HepG2 (cell line): ENCODE measurements at regions not wholly inside any gene's neighbourhood (a gene's known extent, or its start where the extent isn't known, plus 50 kb on each side); places are given as distances from the start of the nearest gene placed in this dataset.

Experiments used
- ATAC-seq: fragments of 200-7000 bp; cut with Tn5 transposase; 3 replicates; pipeline ENCODE4 v1.9.1; 2020; ENCODE audit warnings: mild to moderate bottlenecking, moderate library complexity
- BruUV-seq: library from RNA; stranded (reverse); fragments of 400-500 nt; replicated peaks from 2 replicates; lab custom pipeline; 2021; lab: Mats Ljungman, UMichigan
- CTCF ChIA-PET: fragments of 300-600 bp; formaldehyde crosslinking; extraction: SDS; loops from one replicate; lab custom pipeline; 2021; ENCODE audit warnings: low total read pairs, inconsistent platforms, low intra/inter-chr PET ratio; lab: Yijun Ruan, JAX
- POLR2A ChIA-PET: fragments of 350-600 bp; sonication (Branson Sonifier 250); formaldehyde crosslinking; loops from one replicate; lab custom pipeline; 2020; ENCODE audit warnings: antibody characterized with exemption, inconsistent platforms; lab: Yijun Ruan, JAX
- DNase-seq: peaks from one replicate; pipeline ENCODE4 v3.0.0-alpha.2; 2015; ENCODE audit warnings: low spot score
- FAIRE-seq: peaks from 3 replicates; lab custom pipeline; 2011; peaks lifted over from hg19 to GRCh38; lab: Jason Lieb, UNC
- H2AFZ ChIP-seq: one replicate; pipeline ENCODE4 v1.6.1; 2011; ENCODE audit warnings: low read length, inconsistent platforms
- H3K27ac ChIP-seq: fragments of 300-600 bp; 3 replicates; pipeline ENCODE4 v1.8.0; 2011; ENCODE audit warnings: mixed run types, mild to moderate bottlenecking, mixed read lengths, low read length, inconsistent platforms; ENCODE audit not compliant: insufficient read depth; ENCODE audit errors: extremely low read length
- H3K27me3 ChIP-seq, 2 experiments: fragments of 200-600 bp in 1 of 2; 2 replicates in 1 of 2; 3 replicates in 1 of 2; pipeline versions ENCODE4 v1.6.0 to v1.8.0; 2011; ENCODE audit warnings: low read length in 2 of 2, mild to moderate bottlenecking in 2 of 2, moderate library complexity in 2 of 2, inconsistent platforms in 1 of 2; ENCODE audit not compliant: insufficient read depth in 2 of 2, control insufficient read depth in 1 of 2
- H3K36me3 ChIP-seq, 2 experiments: fragments of 200-600 bp in 1 of 2; replicated peaks in 1 of 2; 2 replicates in 1 of 2; 3 replicates in 1 of 2; pipeline versions ENCODE4 v1.5.1 to v1.8.0; 2011; ENCODE audit warnings: low read length in 2 of 2, inconsistent platforms in 1 of 2; ENCODE audit not compliant: insufficient read depth in 2 of 2, control insufficient read depth in 1 of 2
- H3K4me1 ChIP-seq: 2 replicates; pipeline ENCODE4 v1.5.1; 2012; ENCODE audit warnings: low read length, inconsistent platforms; ENCODE audit not compliant: insufficient read depth
- H3K4me2 ChIP-seq: 2 replicates; pipeline ENCODE4 v1.6.0; 2011; ENCODE audit warnings: low read depth, low read length, inconsistent platforms
- H3K4me3 ChIP-seq, 3 experiments: fragments of 200-600 bp in 1 of 3; sonication (generic), shearing (Covaris generic) in 1 of 3; replicated peaks in 1 of 3; 2 replicates each; pipeline ENCODE4 v1.5.1; 2011 to 2016; ENCODE audit warnings: low read length in 3 of 3, inconsistent platforms in 2 of 3, low read depth in 2 of 3, mild to moderate bottlenecking in 2 of 3, control low read depth in 1 of 3, mixed read lengths in 1 of 3; ENCODE audit not compliant: insufficient read depth in 1 of 3
- H3K79me2 ChIP-seq: one replicate; pipeline ENCODE4 v1.6.1; 2011; ENCODE audit warnings: low read length, inconsistent platforms; ENCODE audit not compliant: insufficient read depth
- H3K9ac ChIP-seq: 2 replicates; pipeline ENCODE4 v1.6.0; 2011; ENCODE audit warnings: mild to moderate bottlenecking, low read depth, low read length, inconsistent platforms; ENCODE audit not compliant: insufficient read depth
- H3K9me3 ChIP-seq: 2 replicates; pipeline ENCODE4 v1.5.1; 2012; ENCODE audit warnings: mild to moderate bottlenecking, low read length
- H4K20me1 ChIP-seq: 2 replicates; pipeline ENCODE4 v1.6.0; 2011; ENCODE audit warnings: inconsistent platforms, mild to moderate bottlenecking, low read length, moderate library complexity; ENCODE audit not compliant: insufficient read depth
- AFF4 ChIP-seq: sonication (generic); formaldehyde crosslinking; IDR thresholded peaks from 2 replicates; pipeline ENCODE4 v1.4.0; 2020; ENCODE audit warnings: missing genetic modification reagents
- EP300 ChIP-seq, 3 experiments: sonication (generic) in 1 of 3; formaldehyde crosslinking in 1 of 3; IDR thresholded peaks; 2 replicates each; pipeline versions ENCODE4 v1.5.1 to v1.6.1; 2011 to 2020; ENCODE audit warnings: low read depth in 2 of 3, low read length in 2 of 3, borderline replicate concordance in 1 of 3, improper control_type of control experiment in 1 of 3, mild to moderate bottlenecking in 1 of 3, missing genetic modification reagents in 1 of 3, moderate library complexity in 1 of 3
- IKZF4 ChIP-seq: sonication (generic); formaldehyde crosslinking; IDR thresholded peaks from 2 replicates; pipeline ENCODE4 v1.5.1; 2020; ENCODE audit warnings: borderline replicate concordance, mild to moderate bottlenecking, low read depth, missing genetic modification reagents; ENCODE audit errors: not compliant biosample characterization
- PCBP1 ChIP-seq: fragments of 200-400 bp; formaldehyde crosslinking; IDR thresholded peaks from 2 replicates; pipeline ENCODE4 v1.6.1; 2017; ENCODE audit warnings: mild to moderate bottlenecking, low read depth, low read length, borderline replicate concordance
- PCBP2 ChIP-seq: fragments of 200-400 bp; formaldehyde crosslinking; optimal IDR thresholded peaks from 2 replicates; pipeline ENCODE3; 2018; ENCODE audit warnings: low read length, low read depth; ENCODE audit not compliant: poor library complexity, severe bottlenecking
- SCMH1 ChIP-seq: sonication (generic); formaldehyde crosslinking; IDR thresholded peaks from 2 replicates; pipeline ENCODE4 v1.9.0; 2021; ENCODE audit warnings: missing genetic modification reagents, mild to moderate bottlenecking, borderline replicate concordance
- TCF12 ChIP-seq, 2 experiments: fragments of 450-650 bp in 1 of 2; sonication (generic) in 1 of 2; formaldehyde crosslinking in 1 of 2; IDR thresholded peaks; 2 replicates each; pipeline versions ENCODE4 v1.6.1 to v1.8.0; 2017 to 2022; ENCODE audit warnings: antibody characterized with exemption in 1 of 2, mild to moderate bottlenecking in 1 of 2, missing genetic modification reagents in 1 of 2, moderate library complexity in 1 of 2
- THYN1 ChIP-seq: sonication (generic); formaldehyde crosslinking; IDR thresholded peaks from 2 replicates; pipeline ENCODE4 v1.8.1; 2023; ENCODE audit warnings: low read depth, mild to moderate bottlenecking, moderate library complexity, missing genetic modification reagents, borderline replicate concordance
- ZNF235 ChIP-seq: sonication (generic); formaldehyde crosslinking; IDR thresholded peaks from 2 replicates; pipeline ENCODE4 v1.8.1; 2023; ENCODE audit warnings: mild to moderate bottlenecking, missing genetic modification reagents, borderline replicate concordance
- ZNF451 ChIP-seq: sonication (generic); formaldehyde crosslinking; IDR thresholded peaks from 2 replicates; pipeline ENCODE4 v1.5.0; 2020; ENCODE audit warnings: mild to moderate bottlenecking, missing genetic modification reagents
- ZNF580 ChIP-seq: IDR thresholded peaks from 2 replicates; pipeline ENCODE4 v1.6.1; 2016; ENCODE audit warnings: low read depth, borderline replicate concordance
- WGBS: methylation state at CpG from one replicate; pipeline ENCODE4 v1.1.6; 2017; ENCODE audit warnings: low lambda C conversion rate; 5-methylcytosine and 5-hydroxymethylcytosine counted together
- in situ Hi-C: cut with HindIII; loops from 2 replicates; pipeline ENCODE4 v1.10.0; 2017; ENCODE audit warnings: low pct_unique_long_range_greater_than_20kb; ENCODE audit not compliant: extremely low pct_ligation_motif_present
- intact Hi-C: fragments of 100-400 bp; cut with micrococcal nuclease; formaldehyde crosslinking; loops from one replicate; pipeline ENCODE4 v1.10.0; 2022; ENCODE audit not compliant: unreplicated experiment
- TF ChIP-seq, protein P1 (sequence below): sonication (generic); formaldehyde crosslinking; conservative IDR thresholded peaks from 2 replicates; pipeline ENCODE4 v1.8.0; 2022; ENCODE audit warnings: missing genetic modification reagents

GRCh38 chr3:13238687-13239466, 165.6 kb upstream of the IQSEC1 start:
- FAIRE-seq: no peak

DNA sequence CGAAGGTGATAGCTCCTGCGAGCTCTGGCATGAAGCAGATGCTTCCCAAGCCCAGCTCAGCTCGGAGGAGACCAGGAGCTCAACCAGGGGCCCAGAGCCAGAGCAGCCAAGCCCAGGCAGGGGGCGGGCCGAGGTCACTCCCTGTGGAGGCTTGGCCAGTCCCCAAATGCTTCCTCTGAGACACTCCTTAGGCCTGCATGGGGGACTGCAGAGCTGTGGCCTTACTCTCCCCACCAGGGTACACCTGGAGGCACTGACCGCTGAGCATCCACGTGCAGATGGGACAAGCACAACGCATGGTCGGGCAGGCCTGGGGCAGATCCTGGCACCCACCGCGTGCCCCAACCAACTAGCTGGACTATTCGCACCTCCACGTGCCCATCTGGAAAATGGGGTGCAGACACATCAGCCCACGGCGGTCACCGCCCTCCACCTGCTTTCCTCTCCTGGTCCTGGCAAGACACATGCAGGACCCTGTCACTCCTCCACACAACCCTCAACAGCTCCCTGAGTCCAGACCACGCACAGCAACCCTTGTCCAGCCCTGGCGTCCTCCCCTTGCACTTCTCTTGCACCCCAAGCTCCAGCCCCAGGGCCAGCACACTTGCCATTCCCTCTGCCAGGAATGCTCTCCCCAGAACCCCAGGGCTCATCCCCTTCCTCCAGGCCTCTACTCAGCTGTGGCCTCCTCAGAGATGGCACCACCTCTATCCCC, 164.7 kb upstream of the IQSEC1 start:
- Histone ChIP-seq H4K20me1 (0 out of 2 replicates have a peak, but pooled peaks cover 4% of the 10 kb centered on the region), H2AFZ (no peak overlapping the region), H3K27me3 (no peaks in the 10 kb centered on the region), H3K4me2 (no peak overlapping the region), H3K4me3 (no peak overlapping the region), H3K9ac (no peak overlapping the region), H3K79me2 (no peaks in the 10 kb centered on the region), H3K9me3 (no peaks in the 10 kb centered on the region), H3K36me3 (peaks cover 4 to 61% of the 10 kb centered on the region in 2 experiments), H3K4me1 (peaks cover 12% of the 10 kb centered on the region; the same call in 1 of the 2 replicates), H3K27ac (no peak overlapping the region)
- BruUV-seq: no TSS peak
- no peak for FAIRE-seq
- 96% methylated on average over 7 of the region's 18 CpGs for WGBS
- DNase-seq: no peak
- intact Hi-C loops (no loop called here), in situ Hi-C loops (no loop called here)
- POLR2A ChIA-PET: no interaction called here
- ATAC-seq: no peak
- CTCF ChIA-PET: no interaction called here
- TF ChIP-seq PCBP1: no peak
- no peak for TF ChIP-seq AFF4 (CRISPR knock-in tag)
- no peak for TF ChIP-seq PCBP2
- TF ChIP-seq, protein P1, sequence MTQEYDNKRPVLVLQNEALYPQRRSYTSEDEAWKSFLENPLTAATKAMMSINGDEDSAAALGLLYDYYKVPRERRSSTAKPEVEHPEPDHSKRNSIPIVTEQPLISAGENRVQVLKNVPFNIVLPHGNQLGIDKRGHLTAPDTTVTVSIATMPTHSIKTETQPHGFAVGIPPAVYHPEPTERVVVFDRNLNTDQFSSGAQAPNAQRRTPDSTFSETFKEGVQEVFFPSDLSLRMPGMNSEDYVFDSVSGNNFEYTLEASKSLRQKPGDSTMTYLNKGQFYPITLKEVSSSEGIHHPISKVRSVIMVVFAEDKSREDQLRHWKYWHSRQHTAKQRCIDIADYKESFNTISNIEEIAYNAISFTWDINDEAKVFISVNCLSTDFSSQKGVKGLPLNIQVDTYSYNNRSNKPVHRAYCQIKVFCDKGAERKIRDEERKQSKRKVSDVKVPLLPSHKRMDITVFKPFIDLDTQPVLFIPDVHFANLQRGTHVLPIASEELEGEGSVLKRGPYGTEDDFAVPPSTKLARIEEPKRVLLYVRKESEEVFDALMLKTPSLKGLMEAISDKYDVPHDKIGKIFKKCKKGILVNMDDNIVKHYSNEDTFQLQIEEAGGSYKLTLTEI: no peak
- no peak for TF ChIP-seq ZNF451 (CRISPR knock-in tag)

More at GRCh38 chr3:13238687-13239466, 165.6 kb upstream of the IQSEC1 start:
- Histone ChIP-seq H3K79me2 (no peaks in the 10 kb centered on the region), H3K9ac (no peak overlapping the region), H2AFZ (no peak overlapping the region), H3K4me1 (peaks cover 12% of the 10 kb centered on the region; the same call in 1 of the 2 replicates), H3K27ac (no peak overlapping the region), H3K36me3 (peaks cover 4 to 60% of the 10 kb centered on the region in 2 experiments), H3K4me3 (no peak overlapping the region), H4K20me1 (0 out of 2 replicates have a peak, but pooled peaks cover 4% of the 10 kb centered on the region), H3K4me2 (no peak overlapping the region), H3K27me3 (no peaks in the 10 kb centered on the region), H3K9me3 (no peaks in the 10 kb centered on the region)
- 95% methylated on average over 6 of the region's 18 CpGs for WGBS
- ChIA-PET CTCF (no interaction called here), POLR2A (no interaction called here)
- ATAC-seq (no peak), DNase-seq (no peak)
- in situ Hi-C loops (no loop called here), intact Hi-C loops (no loop called here)
- TF ChIP-seq THYN1 (no peak), SCMH1 (CRISPR knock-in tag) (no peak), IKZF4 (CRISPR knock-in tag) (no peak), TCF12 (IDR thresholded peaks at IDR 0.05) (no peak), TCF12 (CRISPR knock-in tag; IDR thresholded peaks at IDR 0.05) (no peak), EP300 (IDR thresholded peaks at IDR 0.05; ENCODE audit: low read depth in 2 of 2, low read length in 2 of 2) (no peak), EP300 (CRISPR knock-in tag; IDR thresholded peaks at IDR 0.05; ENCODE audit: borderline replicate concordance) (no peak), ZNF580 (CRISPR knock-in tag) (no peak), ZNF235 (CRISPR knock-in tag) (no peak)
- no TSS peak for BruUV-seq
